Uterus (tissue), 3 donors: ENCODE measurements at regions not wholly inside any gene's neighbourhood (a gene's known extent, or its start where the extent isn't known, plus 50 kb on each side); places are given as distances from the start of the nearest gene placed in this dataset.

ENCODE experiments used
- DNase-seq, 2 donors: peaks; one replicate each; pipeline ENCODE4 v3.0.0-alpha.2; 2019 to 2020
- H3K27ac ChIP-seq, 2 donors: fragments of 200-600 bp; sonication (generic); 1 replicate in 1 of 2; 2 replicates in 1 of 2; pipeline ENCODE4 v1.5.1; 2016 to 2018
- H3K27me3 ChIP-seq, 2 donors: fragments of 200-600 bp; sonication (generic); one replicate each; pipeline ENCODE4 v1.5.1; 2018 to 2019; ENCODE audit warnings: control low read depth in 1 of 2
- H3K36me3 ChIP-seq, 2 donors: fragments of 200-600 bp; sonication (generic); one replicate each; pipeline ENCODE4 v1.5.1; 2019; ENCODE audit warnings: control low read depth in 1 of 2
- H3K4me1 ChIP-seq, 2 donors: fragments of 200-600 bp; sonication (generic); one replicate each; pipeline ENCODE4 v1.5.1; 2018 to 2019; ENCODE audit warnings: control low read depth in 1 of 2
- H3K4me3 ChIP-seq, 2 donors: fragments of 200-600 bp; sonication (generic); 1 replicate in 1 of 2; 2 replicates in 1 of 2; pipeline ENCODE4 v1.5.1; 2018 to 2019; ENCODE audit warnings: mild to moderate bottlenecking in 1 of 2
- H3K9me3 ChIP-seq, 2 donors: fragments of 200-600 bp; sonication (generic); one replicate each; pipeline ENCODE4 v1.5.1; 2019; ENCODE audit warnings: control low read depth in 1 of 2
- CTCF ChIP-seq, 4 experiments: fragments of 200-600 bp in 2 of 4; fragments of 450-650 bp in 2 of 4; sonication (generic) in 2 of 4; IDR thresholded peaks; one replicate each; pipeline ENCODE4 v1.5.1; 2016 to 2019; ENCODE audit warnings: antibody characterized with exemption in 4 of 4, mild to moderate bottlenecking in 2 of 4, moderate library complexity in 1 of 4
- POLR2A ChIP-seq, 2 donors: fragments of 450-650 bp; IDR thresholded peaks; one replicate each; pipeline ENCODE4 v1.6.1; 2016; ENCODE audit warnings: antibody characterized with exemption in 2 of 2, mild to moderate bottlenecking in 1 of 2, moderate library complexity in 1 of 2
- intact Hi-C: fragments of 100-400 bp; cut with DNase I; formaldehyde crosslinking; loops from one replicate; pipeline ENCODE4 v1.15.1; 2023; ENCODE audit warnings: low total_unique reads
- donor health status: DM: yes; HTN: yes; CAD: no.

GRCh38 chr12:102690253-102690652 lies 209.9 kb upstream of the IGF1 start:
- intact Hi-C loops = no loop called here
- no peak overlapping the region for H3K27ac ChIP-seq
- H3K27me3 ChIP-seq = no peaks in the 10 kb centered on the region
- H3K9me3 ChIP-seq = no peaks in the 10 kb centered on the region
- TF ChIP-seq CTCF (IDR thresholded peaks at IDR 0.05) (no peak), POLR2A (IDR thresholded peaks at IDR 0.05) (no peak)
- no peaks in the 10 kb centered on the region for H3K4me1 ChIP-seq
- H3K36me3 ChIP-seq = no peaks in the 10 kb centered on the region
- DNase-seq = no peak
- no peak overlapping the region for H3K4me3 ChIP-seq

- intact Hi-C loops = no loop called here
- H3K4me1 ChIP-seq = no peaks in the 10 kb centered on the region
- no peaks in the 10 kb centered on the region for H3K27me3 ChIP-seq
- no peak for TF ChIP-seq POLR2A (IDR thresholded peaks at IDR 0.05)
- TF ChIP-seq CTCF (IDR thresholded peaks at IDR 0.05) = no peak
- no peak overlapping the region for H3K27ac ChIP-seq
- DNase-seq = no peak
- H3K9me3 ChIP-seq = no peaks in the 10 kb centered on the region
- no peaks in the 10 kb centered on the region for H3K36me3 ChIP-seq
- H3K4me3 ChIP-seq = no peak overlapping the region
Observed at GRCh38 chr12:102689701-102690100, 209.3 kb upstream of the IGF1 start.

GRCh38 chr12:102687523-102687922 lies 207.2 kb upstream of the IGF1 start:
- no peaks in the 10 kb centered on the region for H3K36me3 ChIP-seq
- H3K27ac ChIP-seq = peak overlapping the region; percentile 30 to 31
- no peak overlapping the region for H3K4me3 ChIP-seq
- H3K4me1 ChIP-seq = no peaks in the 10 kb centered on the region
- no peaks in the 10 kb centered on the region for H3K27me3 ChIP-seq
- peak in 1 of 2 donors; percentile 51 for DNase-seq
- no peaks in the 10 kb centered on the region for H3K9me3 ChIP-seq
- intact Hi-C loops = no loop called here
- no peak for TF ChIP-seq POLR2A (IDR thresholded peaks at IDR 0.05)
- no peak for TF ChIP-seq CTCF (IDR thresholded peaks at IDR 0.05)

- Histone ChIP-seq H3K4me1 (no peaks in the 10 kb centered on the region), H3K4me3 (no peak overlapping the region), H3K27me3 (no peaks in the 10 kb centered on the region), H3K27ac (no peak overlapping the region), H3K9me3 (no peaks in the 10 kb centered on the region), H3K36me3 (no peaks in the 10 kb centered on the region)
- no peak for DNase-seq
- no peak for TF ChIP-seq POLR2A (IDR thresholded peaks at IDR 0.05)
- TF ChIP-seq CTCF (IDR thresholded peaks at IDR 0.05) = no peak
- intact Hi-C loops = no loop called here
Observed at GRCh38 chr12:102685841-102686240, 205.5 kb upstream of the IGF1 start.

- Histone ChIP-seq H3K27me3 (no peaks in the 10 kb centered on the region), H3K9me3 (no peaks in the 10 kb centered on the region), H3K27ac (no peak overlapping the region), H3K36me3 (no peaks in the 10 kb centered on the region), H3K4me1 (no peaks in the 10 kb centered on the region), H3K4me3 (no peak overlapping the region)
- TF ChIP-seq CTCF (IDR thresholded peaks at IDR 0.05) = no peak
- no peak for TF ChIP-seq POLR2A (IDR thresholded peaks at IDR 0.05)
- intact Hi-C loops = no loop called here
- no peak for DNase-seq
Observed at GRCh38 chr12:102685172-102685571, 204.8 kb upstream of the IGF1 start.
